ENCODE measurements at regions not wholly inside any gene's neighbourhood (a gene's known extent, or its start where the extent isn't known, plus 50 kb on each side); places are given as distances from the start of the nearest gene placed in this dataset.
A peak's percentile ranks its signal among the peaks of the same experiment; 100 is the strongest.

DNA sequence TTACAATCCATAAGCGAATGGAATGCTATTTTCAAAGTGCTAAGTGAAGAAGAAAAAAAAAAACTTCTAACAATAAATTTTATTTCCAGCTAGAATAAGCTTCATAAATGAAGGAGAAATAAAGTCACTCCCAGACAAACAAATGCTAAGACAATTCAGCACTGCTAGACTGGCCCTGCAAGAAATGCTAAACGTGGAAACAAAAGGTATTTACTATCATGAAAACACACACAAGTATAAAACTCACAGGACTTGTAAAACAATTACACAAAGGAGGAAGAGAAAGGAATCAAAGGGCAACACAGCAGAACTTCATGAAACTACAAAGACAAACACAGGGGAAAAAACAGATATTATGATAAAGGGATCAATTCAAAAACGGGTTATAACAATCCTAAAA lies 85.8 kb upstream of the NELL2 start:
- no peak overlapping the region for H3K4me3 ChIP-seq (replicated peaks; ENCODE audit: low read depth, low read length)
- DNase-seq (ENCODE audit: extremely low read depth, low read depth) = no peak
- TF ChIP-seq, protein P1, sequence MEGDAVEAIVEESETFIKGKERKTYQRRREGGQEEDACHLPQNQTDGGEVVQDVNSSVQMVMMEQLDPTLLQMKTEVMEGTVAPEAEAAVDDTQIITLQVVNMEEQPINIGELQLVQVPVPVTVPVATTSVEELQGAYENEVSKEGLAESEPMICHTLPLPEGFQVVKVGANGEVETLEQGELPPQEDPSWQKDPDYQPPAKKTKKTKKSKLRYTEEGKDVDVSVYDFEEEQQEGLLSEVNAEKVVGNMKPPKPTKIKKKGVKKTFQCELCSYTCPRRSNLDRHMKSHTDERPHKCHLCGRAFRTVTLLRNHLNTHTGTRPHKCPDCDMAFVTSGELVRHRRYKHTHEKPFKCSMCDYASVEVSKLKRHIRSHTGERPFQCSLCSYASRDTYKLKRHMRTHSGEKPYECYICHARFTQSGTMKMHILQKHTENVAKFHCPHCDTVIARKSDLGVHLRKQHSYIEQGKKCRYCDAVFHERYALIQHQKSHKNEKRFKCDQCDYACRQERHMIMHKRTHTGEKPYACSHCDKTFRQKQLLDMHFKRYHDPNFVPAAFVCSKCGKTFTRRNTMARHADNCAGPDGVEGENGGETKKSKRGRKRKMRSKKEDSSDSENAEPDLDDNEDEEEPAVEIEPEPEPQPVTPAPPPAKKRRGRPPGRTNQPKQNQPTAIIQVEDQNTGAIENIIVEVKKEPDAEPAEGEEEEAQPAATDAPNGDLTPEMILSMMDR (IDR thresholded peaks at IDR 0.05; ENCODE audit: low read depth, low read length, missing control alignments) = no peak

GRCh38 chr12:44960856-44961255 lies 84.7 kb upstream of the NELL2 start:
- no peak for DNase-seq (ENCODE audit: extremely low read depth, low read depth)
- TF ChIP-seq, protein P1 (IDR thresholded peaks at IDR 0.05; ENCODE audit: low read depth, low read length, missing control alignments) = peak; percentile 20
- no peak overlapping the region for H3K4me3 ChIP-seq (replicated peaks; ENCODE audit: low read depth, low read length)

DNA sequence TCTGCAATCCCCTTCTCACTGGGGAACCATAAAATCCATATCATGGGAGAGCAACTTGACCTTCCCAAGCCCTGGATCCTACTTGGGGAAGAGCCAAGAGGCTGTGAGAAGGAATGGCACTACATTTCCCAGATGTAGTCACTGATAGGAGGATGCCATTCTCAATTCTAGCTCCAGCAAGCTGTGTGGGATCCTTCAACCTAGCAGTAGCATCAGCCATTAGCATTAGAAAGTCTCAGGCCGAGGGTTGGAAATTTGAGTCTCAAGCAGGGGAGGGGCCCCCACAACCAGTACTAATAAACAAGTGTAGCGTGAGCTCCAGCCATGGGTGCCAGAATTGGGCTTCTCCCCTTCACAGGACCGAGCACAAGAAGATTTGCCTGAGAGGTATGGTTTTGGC lies 84.3 kb upstream of the NELL2 start:
- TF ChIP-seq, protein P1 (IDR thresholded peaks at IDR 0.05; ENCODE audit: low read depth, low read length, missing control alignments) = no peak
- H3K4me3 ChIP-seq (replicated peaks; ENCODE audit: low read depth, low read length) = no peak overlapping the region
- DNase-seq (ENCODE audit: extremely low read depth, low read depth) = no peak

GRCh38 chr12:44947163-44947562 lies 71.0 kb upstream of the NELL2 start:
- DNase-seq (ENCODE audit: extremely low read depth, low read depth) = no peak
- TF ChIP-seq, protein P1 (IDR thresholded peaks at IDR 0.05; ENCODE audit: low read depth, low read length, missing control alignments) = no peak
- no peak overlapping the region for H3K4me3 ChIP-seq (replicated peaks; ENCODE audit: low read depth, low read length)

DNA sequence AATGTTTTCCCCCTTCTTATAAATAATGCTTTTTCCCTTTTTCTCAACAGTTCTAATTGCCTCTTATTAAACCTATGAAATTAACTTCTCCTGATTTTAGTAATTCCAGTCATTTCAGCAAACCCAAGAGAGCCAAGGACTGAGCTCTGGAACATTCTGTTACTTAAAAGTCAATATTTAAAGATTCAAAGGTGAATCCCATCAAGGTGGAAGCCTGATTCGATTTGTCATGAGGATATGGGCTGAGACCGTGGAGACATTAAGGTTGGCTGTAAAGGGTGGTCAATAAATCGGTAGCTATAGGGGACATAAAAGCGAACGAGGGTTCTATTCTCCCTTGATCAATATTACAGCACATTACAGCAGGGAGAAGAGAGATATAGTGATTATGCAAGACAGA lies 66.6 kb upstream of the NELL2 start:
- DNase-seq (ENCODE audit: extremely low read depth, low read depth) = no peak
- no peak overlapping the region for H3K4me3 ChIP-seq (replicated peaks; ENCODE audit: low read depth, low read length)
- TF ChIP-seq, protein P1 (IDR thresholded peaks at IDR 0.05; ENCODE audit: low read depth, low read length, missing control alignments) = no peak

DNA sequence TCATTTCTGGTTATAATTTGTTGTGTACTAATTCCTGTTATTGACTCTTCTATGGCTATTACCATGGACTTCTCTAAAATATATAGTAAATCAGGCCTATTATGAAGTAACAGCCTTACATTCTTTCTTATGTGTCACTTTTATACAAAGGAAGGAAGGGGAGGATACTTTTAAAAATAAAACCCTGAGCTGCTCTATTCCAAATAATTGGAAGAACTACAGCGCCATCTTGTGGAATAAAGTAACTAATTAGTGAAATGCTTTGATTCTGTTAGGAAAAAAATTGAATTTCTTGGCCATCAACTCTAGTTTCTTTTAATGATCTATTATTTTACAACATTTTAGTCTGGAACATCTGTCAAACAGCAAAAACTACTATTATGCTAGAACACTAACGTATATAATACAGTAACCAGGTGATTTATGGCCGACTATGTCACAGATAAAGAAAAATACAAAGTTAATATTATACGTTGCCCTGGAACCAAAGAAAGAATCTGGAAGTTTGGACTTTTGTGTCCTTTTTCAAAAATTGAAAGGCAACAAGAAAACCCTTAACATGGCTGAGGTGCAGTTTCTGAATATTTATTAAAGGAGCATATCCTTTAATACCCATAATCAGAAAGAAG lies 55.0 kb upstream of the NELL2 start:
- TF ChIP-seq, protein P1 (IDR thresholded peaks at IDR 0.05; ENCODE audit: low read depth, low read length, missing control alignments) = peak; percentile 20
- DNase-seq (ENCODE audit: extremely low read depth, low read depth) = peak; percentile 33
- no peak overlapping the region for H3K4me3 ChIP-seq (replicated peaks; ENCODE audit: low read depth, low read length)

Measured in HFF-Myc (cell line).